H9 (cell line): ENCODE measurements at regions not wholly inside any gene's neighbourhood (a gene's known extent, or its start where the extent isn't known, plus 50 kb on each side); places are given as distances from the start of the nearest gene placed in this dataset.

Experiments used
- DNase-seq: peaks from one replicate; pipeline ENCODE4 v3.0.0-alpha.2; 2017
- H2AFZ ChIP-seq: one replicate; pipeline ENCODE4 v1.6.1; 2013; ENCODE audit warnings: mild to moderate bottlenecking, low read length, control low read depth, moderate library complexity
- H2AK5ac ChIP-seq: 2 replicates; pipeline ENCODE4 v1.6.1; 2013; ENCODE audit warnings: low read length, control low read depth, mixed read lengths; ENCODE audit not compliant: insufficient read length
- H2BK120ac ChIP-seq: one replicate; pipeline ENCODE4 v1.6.1; 2013; ENCODE audit warnings: low read depth, mild to moderate bottlenecking, low read length, control low read depth, inconsistent platforms; ENCODE audit not compliant: poor library complexity, severe bottlenecking
- H2BK12ac ChIP-seq: 2 replicates; pipeline ENCODE4 v1.6.1; 2013; ENCODE audit warnings: low read length, control low read depth, mixed read lengths, low read depth; ENCODE audit not compliant: insufficient read length
- H2BK15ac ChIP-seq: 2 replicates; pipeline ENCODE4 v1.6.1; 2013; ENCODE audit warnings: low read depth, low read length, control low read depth
- H2BK20ac ChIP-seq: one replicate; pipeline ENCODE4 v1.6.1; 2013; ENCODE audit warnings: low read depth, mild to moderate bottlenecking, low read length, control low read depth, inconsistent platforms; ENCODE audit not compliant: poor library complexity, severe bottlenecking
- H2BK5ac ChIP-seq: 2 replicates; pipeline ENCODE4 v1.6.1; 2013; ENCODE audit warnings: low read length, control low read depth, mixed read lengths; ENCODE audit not compliant: insufficient read length
- H3K14ac ChIP-seq: 2 replicates; pipeline ENCODE4 v1.6.1; 2013; ENCODE audit warnings: low read length, control low read depth; ENCODE audit not compliant: insufficient read depth
- H3K18ac ChIP-seq: 2 replicates; pipeline ENCODE4 v1.6.1; 2013; ENCODE audit warnings: low read depth, mild to moderate bottlenecking, mixed read lengths, low read length, control low read depth; ENCODE audit not compliant: insufficient read length
- H3K23ac ChIP-seq: 2 replicates; pipeline ENCODE4 v1.6.1; 2013; ENCODE audit warnings: low read length, control low read depth, mixed read lengths, low read depth; ENCODE audit not compliant: insufficient read length
- H3K23me2 ChIP-seq: 2 replicates; pipeline ENCODE4 v1.6.1; 2013; ENCODE audit warnings: low read depth, mild to moderate bottlenecking, mixed read lengths, low read length, control low read depth; ENCODE audit not compliant: insufficient read length, poor library complexity, severe bottlenecking
- H3K27ac ChIP-seq: 2 replicates; pipeline ENCODE4 v1.5.1; 2013; ENCODE audit warnings: low read length, control low read depth, mixed read lengths, low read depth; ENCODE audit not compliant: insufficient read length
- H3K27me3 ChIP-seq: 2 replicates; pipeline ENCODE4 v1.6.1; 2013; ENCODE audit warnings: low read length, control low read depth, inconsistent platforms; ENCODE audit not compliant: insufficient read depth
- H3K4ac ChIP-seq: 2 replicates; pipeline ENCODE4 v1.6.1; 2013; ENCODE audit warnings: low read depth, mild to moderate bottlenecking, control low read depth, inconsistent platforms, low read length, moderate library complexity
- H3K4me1 ChIP-seq: 2 replicates; pipeline ENCODE4 v1.6.1; 2013; ENCODE audit warnings: low read length, control low read depth, inconsistent platforms; ENCODE audit not compliant: insufficient read depth
- H3K4me2 ChIP-seq: 2 replicates; pipeline ENCODE4 v1.6.1; 2013; ENCODE audit warnings: low read length, control low read depth, mixed read lengths; ENCODE audit not compliant: insufficient read length, insufficient read depth
- H3K56ac ChIP-seq: 2 replicates; pipeline ENCODE4 v1.6.1; 2013; ENCODE audit warnings: low read depth, mild to moderate bottlenecking, mixed read lengths, low read length, control low read depth; ENCODE audit not compliant: insufficient read length
- H3K79me1 ChIP-seq: 2 replicates; pipeline ENCODE4 v1.6.1; 2013; ENCODE audit warnings: low read depth, mild to moderate bottlenecking, moderate library complexity, low read length, control low read depth, inconsistent platforms; ENCODE audit not compliant: insufficient read depth, poor library complexity, severe bottlenecking
- H3K79me2 ChIP-seq: 2 replicates; pipeline ENCODE4 v1.6.1; 2013; ENCODE audit warnings: low read length, control low read depth, inconsistent platforms; ENCODE audit not compliant: insufficient read depth
- H3K9ac ChIP-seq: 2 replicates; pipeline ENCODE4 v1.6.1; 2013; ENCODE audit warnings: low read length, control low read depth, mixed read lengths; ENCODE audit not compliant: insufficient read length; ENCODE audit errors: extremely low read depth
- H3K9me3 ChIP-seq: one replicate; pipeline ENCODE4 v1.6.1; 2013; ENCODE audit warnings: low read depth, low read length, inconsistent platforms; ENCODE audit not compliant: control insufficient read depth
- H3T11ph ChIP-seq: one replicate; pipeline ENCODE4 v1.6.1; 2013; ENCODE audit warnings: mild to moderate bottlenecking, low read length, control low read depth, inconsistent platforms
- H4K20me1 ChIP-seq: one replicate; pipeline ENCODE4 v1.6.1; 2013; ENCODE audit not compliant: control insufficient read depth, insufficient read length, insufficient read depth
- H4K5ac ChIP-seq: 2 replicates; pipeline ENCODE4 v1.6.1; 2013; ENCODE audit warnings: low read depth, mild to moderate bottlenecking, mixed read lengths, low read length, control low read depth; ENCODE audit not compliant: insufficient read length
- H4K8ac ChIP-seq: replicated peaks from 2 replicates; pipeline ENCODE4 v1.6.1; 2013; ENCODE audit warnings: low read length, control low read depth, mixed read lengths, low read depth; ENCODE audit not compliant: insufficient read length
- H4K91ac ChIP-seq: 2 replicates; pipeline ENCODE4 v1.6.1; 2013; ENCODE audit warnings: low read depth, mild to moderate bottlenecking, moderate library complexity, mixed read lengths, low read length, control low read depth; ENCODE audit not compliant: insufficient read length
- H3K27ac Mint-ChIP-seq, 3 experiments: 2 replicates in 2 of 3; 3 replicates in 1 of 3; pipeline ENCODE4 v1.8.0; 2020 to 2021; ENCODE audit warnings: mixed read lengths in 3 of 3, mild to moderate bottlenecking in 1 of 3, moderate library complexity in 1 of 3
- H3K27me3 Mint-ChIP-seq: 2 replicates; pipeline ENCODE4 v1.8.0; 2021; ENCODE audit warnings: low read depth, mild to moderate bottlenecking, moderate library complexity, mixed read lengths
- H3K36me3 Mint-ChIP-seq, 3 experiments: 2 replicates in 2 of 3; 3 replicates in 1 of 3; pipeline ENCODE4 v1.8.0; 2020 to 2021; ENCODE audit warnings: low read depth in 3 of 3, mixed read lengths in 3 of 3; ENCODE audit not compliant: insufficient read depth in 1 of 3
- H3K4me1 Mint-ChIP-seq, 2 experiments: 2 replicates each; pipeline ENCODE4 v1.8.0; 2020; ENCODE audit warnings: mixed read lengths in 2 of 2
- H3K4me3 Mint-ChIP-seq, 2 experiments: 2 replicates in 1 of 2; 3 replicates in 1 of 2; pipeline ENCODE4 v1.8.0; 2020 to 2021; ENCODE audit warnings: mild to moderate bottlenecking in 2 of 2, mixed read lengths in 2 of 2, moderate library complexity in 1 of 2
- H3K9me3 Mint-ChIP-seq, 2 experiments: 2 replicates in 1 of 2; 3 replicates in 1 of 2; pipeline ENCODE4 v1.8.0; 2020; ENCODE audit warnings: mild to moderate bottlenecking in 2 of 2, mixed read lengths in 2 of 2, moderate library complexity in 1 of 2
- CTCF ChIP-seq: fragments of 200-600 bp; sonication (generic); conservative IDR thresholded peaks from 3 replicates; pipeline ENCODE4 v1.8.0; 2021; ENCODE audit warnings: antibody characterized with exemption, mild to moderate bottlenecking
- WGBS: extraction: QIAGEN DNeasy Blood & Tissue Kit; methylation state at CpG from one replicate; pipeline ENCODE4 v1.1.7; 2013; ENCODE audit warnings: missing lambda C conversion rate, low lambda C conversion rate, mixed read lengths; ENCODE audit not compliant: insufficient read length; ENCODE audit errors: extremely low coverage; 5-methylcytosine and 5-hydroxymethylcytosine counted together

GRCh38 chr6:169968541-169969270, 217.3 kb downstream of the ERMARD start:
- Histone ChIP-seq H2BK5ac (no peak overlapping the region), H4K91ac (no peak overlapping the region), H3K23ac (no peak overlapping the region), H2AK5ac (no peak overlapping the region), H3K4ac (no peak overlapping the region), H2BK15ac (no peak overlapping the region), H2AFZ (no peak overlapping the region), H3K9ac (no peak overlapping the region), H3T11ph (no peak overlapping the region), H3K56ac (no peak overlapping the region), H3K18ac (no peak overlapping the region), H3K4me1 (no peaks in the 10 kb centered on the region), H4K5ac (no peak overlapping the region), H3K14ac (no peak overlapping the region), H4K8ac (no peak overlapping the region), H3K27ac (no peak overlapping the region), H3K79me2 (no peaks in the 10 kb centered on the region), H3K9me3 (no peaks in the 10 kb centered on the region), H3K4me2 (no peak overlapping the region), H2BK20ac (no peak overlapping the region), H4K20me1 (no peaks in the 10 kb centered on the region), H3K79me1 (no peaks in the 10 kb centered on the region), H2BK120ac (no peak overlapping the region), H2BK12ac (no peak overlapping the region), H3K27me3 (no peaks in the 10 kb centered on the region), H3K23me2 (no peaks in the 10 kb centered on the region)
- no peak overlapping the region for H3K4me3 Mint-ChIP-seq
- TF ChIP-seq CTCF, result no peak
- peaks cover 18% of the 10 kb centered on the region for H3K27me3 Mint-ChIP-seq
- peaks cover 2 to 26% (median 4%) of the 10 kb centered on the region in 3 experiments; a peak in 6 of 7 replicates for H3K36me3 Mint-ChIP-seq
- peaks cover 13 to 23% of the 10 kb centered on the region in 2 experiments for H3K9me3 Mint-ChIP-seq
- WGBS, result no CpG with 5 or more reads among the region's 15 CpGs
- H3K4me1 Mint-ChIP-seq, result peaks cover 4 to 8% of the 10 kb centered on the region in 2 experiments; a peak in 2 of 4 replicates
- no peak for DNase-seq
- no peak overlapping the region for H3K27ac Mint-ChIP-seq
